ENCODE measurements at regions not wholly inside any gene's neighbourhood (a gene's known extent, or its start where the extent isn't known, plus 50 kb on each side); places are given as distances from the start of the nearest gene placed in this dataset.
A peak's percentile ranks its signal among the peaks of the same experiment; 100 is the strongest.

- Histone ChIP-seq H3K4me2 (ENCODE audit: low read depth, low read length, poor library complexity, severe bottlenecking) (no peak overlapping the region), H3K27me3 (ENCODE audit: low read length) (no peaks in the 10 kb centered on the region), H3K79me2 (ENCODE audit: low read length) (no peaks in the 10 kb centered on the region), H3K4me3 (ENCODE audit: low read length) (no peak overlapping the region), H2AFZ (ENCODE audit: low read length) (no peak overlapping the region), H3K9me2 (replicated peaks; ENCODE audit: insufficient read depth, low read length) (no peaks in the 10 kb centered on the region), H4K20me1 (ENCODE audit: insufficient read depth, low read depth, low read length) (no peaks in the 10 kb centered on the region), H3K4me1 (ENCODE audit: low read length) (no peaks in the 10 kb centered on the region; the same call in 1 of the 2 replicates), H3K9ac (ENCODE audit: low read length) (no peak overlapping the region), H3K27ac (ENCODE audit: low read length) (no peak overlapping the region), H3K36me3 (ENCODE audit: insufficient read depth, low read length) (no peaks in the 10 kb centered on the region), H3K9me3 (ENCODE audit: low read length) (no peaks in the 10 kb centered on the region)
- DNase-seq = peak; percentile 57
Measured at GRCh38 chr4:82217986-82218715, 155.6 kb downstream of the HNRNPD start.

- H3K4me1 ChIP-seq (ENCODE audit: low read length) = no peaks in the 10 kb centered on the region
- H3K9ac ChIP-seq (ENCODE audit: low read length) = no peak overlapping the region
- no peaks in the 10 kb centered on the region for H4K20me1 ChIP-seq (ENCODE audit: insufficient read depth, low read depth, low read length)
- H3K9me2 ChIP-seq (replicated peaks; ENCODE audit: insufficient read depth, low read length) = no peaks in the 10 kb centered on the region
- DNase-seq = no peak
- no peaks in the 10 kb centered on the region for H3K79me2 ChIP-seq (ENCODE audit: low read length)
- H3K4me3 ChIP-seq (ENCODE audit: low read length) = no peak overlapping the region
- no peak overlapping the region for H3K4me2 ChIP-seq (ENCODE audit: low read depth, low read length, poor library complexity, severe bottlenecking)
- H2AFZ ChIP-seq (ENCODE audit: low read length) = no peak overlapping the region
- no peaks in the 10 kb centered on the region for H3K27me3 ChIP-seq (ENCODE audit: low read length)
- H3K36me3 ChIP-seq (ENCODE audit: insufficient read depth, low read length) = no peaks in the 10 kb centered on the region
- H3K27ac ChIP-seq (ENCODE audit: low read length) = no peak overlapping the region
- no peaks in the 10 kb centered on the region for H3K9me3 ChIP-seq (ENCODE audit: low read length)
Measured at GRCh38 chr4:82216219-82216618, 157.6 kb downstream of the HNRNPD start.

GRCh38 chr4:82215800-82216199, 158.0 kb downstream of the HNRNPD start:
- H2AFZ ChIP-seq (ENCODE audit: low read length) = no peak overlapping the region
- H4K20me1 ChIP-seq (ENCODE audit: insufficient read depth, low read depth, low read length) = no peaks in the 10 kb centered on the region
- no peaks in the 10 kb centered on the region for H3K9me2 ChIP-seq (replicated peaks; ENCODE audit: insufficient read depth, low read length)
- no peaks in the 10 kb centered on the region for H3K9me3 ChIP-seq (ENCODE audit: low read length)
- no peak overlapping the region for H3K4me2 ChIP-seq (ENCODE audit: low read depth, low read length, poor library complexity, severe bottlenecking)
- H3K36me3 ChIP-seq (ENCODE audit: insufficient read depth, low read length) = no peaks in the 10 kb centered on the region
- H3K4me3 ChIP-seq (ENCODE audit: low read length) = no peak overlapping the region
- H3K27me3 ChIP-seq (ENCODE audit: low read length) = no peaks in the 10 kb centered on the region
- H3K9ac ChIP-seq (ENCODE audit: low read length) = no peak overlapping the region
- no peaks in the 10 kb centered on the region for H3K4me1 ChIP-seq (ENCODE audit: low read length)
- no peaks in the 10 kb centered on the region for H3K79me2 ChIP-seq (ENCODE audit: low read length)
- DNase-seq = no peak
- no peak overlapping the region for H3K27ac ChIP-seq (ENCODE audit: low read length)

- no peaks in the 10 kb centered on the region for H3K79me2 ChIP-seq (ENCODE audit: low read length)
- no peak for DNase-seq
- no peak overlapping the region for H3K4me3 ChIP-seq (ENCODE audit: low read length)
- no peaks in the 10 kb centered on the region for H3K27me3 ChIP-seq (ENCODE audit: low read length)
- H3K27ac ChIP-seq (ENCODE audit: low read length) = no peak overlapping the region
- H3K4me2 ChIP-seq (ENCODE audit: low read depth, low read length, poor library complexity, severe bottlenecking) = no peak overlapping the region
- H4K20me1 ChIP-seq (ENCODE audit: insufficient read depth, low read depth, low read length) = no peaks in the 10 kb centered on the region
- no peak overlapping the region for H3K9ac ChIP-seq (ENCODE audit: low read length)
- H3K9me3 ChIP-seq (ENCODE audit: low read length) = no peaks in the 10 kb centered on the region
- no peak overlapping the region for H2AFZ ChIP-seq (ENCODE audit: low read length)
- no peaks in the 10 kb centered on the region for H3K36me3 ChIP-seq (ENCODE audit: insufficient read depth, low read length)
- H3K4me1 ChIP-seq (ENCODE audit: low read length) = no peaks in the 10 kb centered on the region
- H3K9me2 ChIP-seq (replicated peaks; ENCODE audit: insufficient read depth, low read length) = no peaks in the 10 kb centered on the region
Measured at GRCh38 chr4:82215039-82215438, 158.8 kb downstream of the HNRNPD start.

GRCh38 chr4:82213485-82214417, 160.0 kb downstream of the HNRNPD start:
- no peak for DNase-seq
- Histone ChIP-seq H3K36me3 (ENCODE audit: insufficient read depth, low read length) (no peaks in the 10 kb centered on the region), H3K9ac (ENCODE audit: low read length) (no peak overlapping the region), H3K27me3 (ENCODE audit: low read length) (no peaks in the 10 kb centered on the region), H4K20me1 (ENCODE audit: insufficient read depth, low read depth, low read length) (no peaks in the 10 kb centered on the region), H3K9me3 (ENCODE audit: low read length) (no peaks in the 10 kb centered on the region), H2AFZ (ENCODE audit: low read length) (no peak overlapping the region), H3K27ac (ENCODE audit: low read length) (no peak overlapping the region), H3K4me3 (ENCODE audit: low read length) (no peak overlapping the region), H3K4me1 (ENCODE audit: low read length) (no peaks in the 10 kb centered on the region), H3K9me2 (replicated peaks; ENCODE audit: insufficient read depth, low read length) (no peaks in the 10 kb centered on the region), H3K4me2 (ENCODE audit: low read depth, low read length, poor library complexity, severe bottlenecking) (no peak overlapping the region), H3K79me2 (ENCODE audit: low read length) (no peaks in the 10 kb centered on the region)

GRCh38 chr4:82201805-82202641, 171.8 kb downstream of the HNRNPD start:
- Histone ChIP-seq H3K4me3 (ENCODE audit: low read length) (no peak overlapping the region), H3K9me2 (replicated peaks; ENCODE audit: insufficient read depth, low read length) (no peaks in the 10 kb centered on the region), H3K79me2 (ENCODE audit: low read length) (no peaks in the 10 kb centered on the region), H3K27ac (ENCODE audit: low read length) (no peak overlapping the region), H3K4me2 (ENCODE audit: low read depth, low read length, poor library complexity, severe bottlenecking) (no peak overlapping the region), H3K9me3 (ENCODE audit: low read length) (no peaks in the 10 kb centered on the region), H3K4me1 (ENCODE audit: low read length) (no peaks in the 10 kb centered on the region), H4K20me1 (ENCODE audit: insufficient read depth, low read depth, low read length) (no peaks in the 10 kb centered on the region), H3K9ac (ENCODE audit: low read length) (no peak overlapping the region), H2AFZ (ENCODE audit: low read length) (no peak overlapping the region), H3K36me3 (ENCODE audit: insufficient read depth, low read length) (no peaks in the 10 kb centered on the region), H3K27me3 (ENCODE audit: low read length) (no peaks in the 10 kb centered on the region)
- DNase-seq = peak; percentile 71

GRCh38 chr4:82201303-82201702, 172.5 kb downstream of the HNRNPD start:
- no peak overlapping the region for H3K4me3 ChIP-seq (ENCODE audit: low read length)

GRCh38 chr4:82200046-82200445, 173.7 kb downstream of the HNRNPD start:
- Histone ChIP-seq H2AFZ (ENCODE audit: low read length) (no peak overlapping the region), H4K20me1 (ENCODE audit: insufficient read depth, low read depth, low read length) (no peaks in the 10 kb centered on the region), H3K9ac (ENCODE audit: low read length) (no peak overlapping the region), H3K27me3 (ENCODE audit: low read length) (no peaks in the 10 kb centered on the region), H3K9me3 (ENCODE audit: low read length) (no peaks in the 10 kb centered on the region), H3K9me2 (replicated peaks; ENCODE audit: insufficient read depth, low read length) (no peaks in the 10 kb centered on the region), H3K36me3 (ENCODE audit: insufficient read depth, low read length) (no peaks in the 10 kb centered on the region), H3K4me3 (ENCODE audit: low read length) (no peak overlapping the region), H3K4me1 (ENCODE audit: low read length) (no peaks in the 10 kb centered on the region), H3K4me2 (ENCODE audit: low read depth, low read length, poor library complexity, severe bottlenecking) (no peak overlapping the region), H3K27ac (ENCODE audit: low read length) (no peak overlapping the region), H3K79me2 (ENCODE audit: low read length) (no peaks in the 10 kb centered on the region)
- no peak for DNase-seq

More at GRCh38 chr4:82201303-82201702, 172.5 kb downstream of the HNRNPD start:
- Histone ChIP-seq H3K9me3 (ENCODE audit: low read length) (no peaks in the 10 kb centered on the region), H3K36me3 (ENCODE audit: insufficient read depth, low read length) (no peaks in the 10 kb centered on the region), H3K79me2 (ENCODE audit: low read length) (no peaks in the 10 kb centered on the region), H2AFZ (ENCODE audit: low read length) (no peak overlapping the region), H3K9ac (ENCODE audit: low read length) (no peak overlapping the region), H3K27ac (ENCODE audit: low read length) (no peak overlapping the region), H3K27me3 (ENCODE audit: low read length) (no peaks in the 10 kb centered on the region), H4K20me1 (ENCODE audit: insufficient read depth, low read depth, low read length) (no peaks in the 10 kb centered on the region), H3K4me1 (ENCODE audit: low read length) (no peaks in the 10 kb centered on the region), H3K4me2 (ENCODE audit: low read depth, low read length, poor library complexity, severe bottlenecking) (no peak overlapping the region), H3K9me2 (replicated peaks; ENCODE audit: insufficient read depth, low read length) (no peaks in the 10 kb centered on the region)
- no peak for DNase-seq

All from Karpas-422 (cell line).